GM20000 (cell line): ENCODE measurements at regions not wholly inside any gene's neighbourhood (a gene's known extent, or its start where the extent isn't known, plus 50 kb on each side); places are given as distances from the start of the nearest gene placed in this dataset.

Experiments
- DNase-seq: peaks from one replicate; pipeline ENCODE4 v3.0.0; 2012; ENCODE audit warnings: low spot score
- TF ChIP-seq, protein P1 (sequence below): IDR thresholded peaks from 2 replicates; pipeline ENCODE4 v1.5.1; 2012; ENCODE audit warnings: mild to moderate bottlenecking, control low read depth; ENCODE audit errors: extremely low read depth, missing control alignments

DNA sequence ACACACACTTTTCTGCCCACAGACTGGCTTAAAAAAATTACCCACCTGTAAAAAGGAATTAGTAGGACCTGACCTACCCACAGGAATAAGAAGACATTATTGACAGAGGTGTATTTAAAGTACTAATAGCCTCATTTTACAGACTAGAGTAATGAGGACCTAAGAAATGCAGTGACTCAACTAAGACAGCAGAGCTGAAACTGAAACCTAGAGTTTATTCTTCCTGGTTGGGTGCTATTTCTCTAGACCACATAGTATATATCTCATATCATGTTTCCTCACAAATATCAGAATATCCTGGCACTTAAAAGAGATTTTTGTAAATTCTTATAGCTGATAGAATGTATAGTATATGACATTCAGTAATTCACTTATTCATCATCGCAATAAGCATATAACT is 435.0 kb downstream of the MAGEE1 start:
- no peak for DNase-seq
- TF ChIP-seq, protein P1, sequence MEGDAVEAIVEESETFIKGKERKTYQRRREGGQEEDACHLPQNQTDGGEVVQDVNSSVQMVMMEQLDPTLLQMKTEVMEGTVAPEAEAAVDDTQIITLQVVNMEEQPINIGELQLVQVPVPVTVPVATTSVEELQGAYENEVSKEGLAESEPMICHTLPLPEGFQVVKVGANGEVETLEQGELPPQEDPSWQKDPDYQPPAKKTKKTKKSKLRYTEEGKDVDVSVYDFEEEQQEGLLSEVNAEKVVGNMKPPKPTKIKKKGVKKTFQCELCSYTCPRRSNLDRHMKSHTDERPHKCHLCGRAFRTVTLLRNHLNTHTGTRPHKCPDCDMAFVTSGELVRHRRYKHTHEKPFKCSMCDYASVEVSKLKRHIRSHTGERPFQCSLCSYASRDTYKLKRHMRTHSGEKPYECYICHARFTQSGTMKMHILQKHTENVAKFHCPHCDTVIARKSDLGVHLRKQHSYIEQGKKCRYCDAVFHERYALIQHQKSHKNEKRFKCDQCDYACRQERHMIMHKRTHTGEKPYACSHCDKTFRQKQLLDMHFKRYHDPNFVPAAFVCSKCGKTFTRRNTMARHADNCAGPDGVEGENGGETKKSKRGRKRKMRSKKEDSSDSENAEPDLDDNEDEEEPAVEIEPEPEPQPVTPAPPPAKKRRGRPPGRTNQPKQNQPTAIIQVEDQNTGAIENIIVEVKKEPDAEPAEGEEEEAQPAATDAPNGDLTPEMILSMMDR, result no peak

DNA sequence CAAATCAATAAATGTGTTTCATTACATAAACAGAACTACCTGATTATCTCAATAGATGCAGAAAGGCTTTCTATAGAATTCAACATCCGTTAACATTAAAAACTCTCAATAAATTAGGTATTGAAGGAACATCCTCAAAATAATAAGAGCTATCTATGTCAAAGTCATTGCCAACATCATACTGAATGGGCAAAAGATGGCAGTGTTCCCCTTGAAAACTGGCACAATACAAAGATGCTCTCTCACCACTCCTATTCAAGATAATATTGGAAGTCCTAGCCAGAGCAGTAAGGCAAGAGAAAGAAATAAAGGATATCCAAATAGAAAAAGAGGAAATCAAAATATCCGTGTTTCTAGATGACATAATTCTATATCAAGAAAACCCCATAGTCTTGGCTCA is 466.4 kb downstream of the MAGEE1 start:
- TF ChIP-seq, protein P1, result no peak
- DNase-seq, result no peak

DNA sequence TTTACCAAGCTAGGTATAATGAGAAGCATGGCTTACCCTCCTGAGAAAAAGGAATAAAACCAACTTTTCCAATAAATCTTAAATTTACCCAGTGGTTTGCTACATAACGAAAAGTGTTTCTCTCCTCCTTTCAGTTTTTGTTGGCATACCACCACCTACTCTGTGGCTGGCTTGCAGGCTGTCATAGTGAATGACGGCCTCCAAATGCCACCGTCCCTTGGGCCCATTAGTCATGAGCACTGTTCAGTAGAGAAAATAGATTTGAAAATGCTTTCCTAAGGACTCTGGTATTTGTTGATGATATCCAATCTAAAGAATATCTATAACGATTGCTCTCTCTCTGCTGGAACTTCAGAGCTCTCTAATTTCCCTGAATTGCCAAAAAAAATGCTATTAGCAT is 488.3 kb downstream of the MAGEE1 start:
- TF ChIP-seq, protein P1, result no peak
- no peak for DNase-seq

DNA sequence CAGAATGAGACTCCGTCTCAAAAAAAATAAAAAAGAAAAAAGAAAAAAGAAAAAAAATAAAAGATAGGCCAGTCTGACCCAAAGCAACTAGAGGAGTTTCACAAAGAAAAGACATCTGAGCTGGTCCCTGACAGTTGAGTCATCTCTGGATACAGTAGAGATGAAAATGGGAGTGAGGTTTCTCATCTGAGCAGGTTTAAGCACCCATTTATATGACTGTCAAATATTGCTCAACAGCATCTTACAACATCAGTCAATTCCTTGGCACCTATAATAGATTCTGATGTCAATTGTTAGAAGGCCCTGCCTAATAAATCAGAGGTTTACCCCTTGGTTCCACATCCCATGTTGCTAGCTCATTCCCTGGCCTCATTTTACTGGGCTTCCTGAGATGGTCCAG is 490.5 kb downstream of the MAGEE1 start:
- TF ChIP-seq, protein P1, result no peak
- no peak for DNase-seq

DNA sequence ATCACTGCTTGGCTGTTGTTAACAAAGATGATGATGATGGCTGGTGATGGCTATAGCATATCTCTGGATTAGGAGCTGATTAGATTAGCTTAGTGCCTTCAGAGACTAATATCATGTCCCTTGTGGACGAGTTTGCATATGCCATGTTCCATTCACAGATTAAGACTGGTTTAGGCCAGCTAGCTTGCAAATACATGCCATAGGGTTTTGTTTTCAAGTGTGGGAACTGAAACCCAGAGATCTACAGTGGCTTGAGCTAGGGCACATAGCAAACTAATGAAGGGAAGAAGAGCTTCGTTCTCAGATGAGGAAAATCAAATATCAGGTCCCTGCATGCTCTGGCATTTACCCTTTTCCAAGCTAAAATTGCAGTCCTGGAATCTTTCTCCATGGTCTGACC is 492.3 kb downstream of the MAGEE1 start:
- TF ChIP-seq, protein P1, result no peak
- no peak for DNase-seq

DNA sequence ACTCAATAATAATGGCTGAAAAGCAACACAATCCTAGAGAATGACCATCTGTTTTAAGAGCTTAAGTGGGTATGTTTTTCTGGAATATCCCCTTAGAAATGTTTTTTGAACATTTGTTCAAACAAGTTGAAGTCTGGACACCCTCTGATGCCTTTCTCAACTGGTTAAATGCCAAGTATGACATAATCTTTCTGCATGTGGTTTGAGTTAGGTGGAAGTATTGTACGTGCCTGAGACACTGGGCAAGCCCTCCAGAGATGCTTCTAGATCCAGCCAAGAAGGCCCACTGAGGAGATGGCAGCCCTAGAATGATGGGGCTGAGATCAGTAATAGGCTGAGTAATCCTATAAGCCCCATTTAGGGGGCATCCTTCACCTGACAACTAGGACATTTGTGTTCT is 493.1 kb downstream of the MAGEE1 start:
- no peak for DNase-seq
- TF ChIP-seq, protein P1, result no peak

DNA sequence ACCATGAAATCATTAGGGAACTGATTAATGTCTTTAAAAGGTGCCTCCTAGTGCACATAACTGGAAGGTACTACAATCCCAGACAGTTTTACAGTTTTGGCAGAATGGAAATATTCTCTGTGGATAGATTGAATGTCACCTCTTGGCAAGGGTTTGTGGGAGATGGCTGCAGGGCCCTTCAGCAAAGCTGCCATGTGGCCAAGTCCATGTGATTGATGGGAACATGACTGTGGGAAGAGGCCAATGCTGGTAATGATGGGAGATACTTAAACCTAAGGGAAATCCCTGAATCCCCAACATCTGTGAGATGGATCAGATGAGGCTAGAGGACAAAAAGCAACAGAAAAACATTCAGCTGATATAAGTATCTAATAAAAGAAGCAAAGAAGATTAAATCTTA is 493.7 kb downstream of the MAGEE1 start:
- DNase-seq, result no peak

More for the DNA sequence above, 493.7 kb downstream of the MAGEE1 start:
- TF ChIP-seq, protein P1, result no peak
